HepG2 (cell line): ENCODE measurements at regions not wholly inside any gene's neighbourhood (a gene's known extent, or its start where the extent isn't known, plus 50 kb on each side); places are given as distances from the start of the nearest gene placed in this dataset.

Experiments
- ATAC-seq: fragments of 200-7000 bp; cut with Tn5 transposase; 3 replicates; pipeline ENCODE4 v1.9.1; 2020; ENCODE audit warnings: mild to moderate bottlenecking, moderate library complexity
- BruUV-seq: library from RNA; stranded (reverse); fragments of 400-500 nt; replicated peaks from 2 replicates; lab custom pipeline; 2021; lab: Mats Ljungman, UMichigan
- CTCF ChIA-PET: fragments of 300-600 bp; formaldehyde crosslinking; extraction: SDS; loops from one replicate; lab custom pipeline; 2021; ENCODE audit warnings: low total read pairs, inconsistent platforms, low intra/inter-chr PET ratio; lab: Yijun Ruan, JAX
- POLR2A ChIA-PET: fragments of 350-600 bp; sonication (Branson Sonifier 250); formaldehyde crosslinking; loops from one replicate; lab custom pipeline; 2020; ENCODE audit warnings: antibody characterized with exemption, inconsistent platforms; lab: Yijun Ruan, JAX
- DNase-seq: peaks from one replicate; pipeline ENCODE4 v3.0.0-alpha.2; 2015; ENCODE audit warnings: low spot score
- FAIRE-seq: peaks from 3 replicates; lab custom pipeline; 2011; peaks lifted over from hg19 to GRCh38; lab: Jason Lieb, UNC
- H2AFZ ChIP-seq: one replicate; pipeline ENCODE4 v1.6.1; 2011; ENCODE audit warnings: low read length, inconsistent platforms
- H3K27ac ChIP-seq: fragments of 300-600 bp; 3 replicates; pipeline ENCODE4 v1.8.0; 2011; ENCODE audit warnings: mixed run types, mild to moderate bottlenecking, mixed read lengths, low read length, inconsistent platforms; ENCODE audit not compliant: insufficient read depth; ENCODE audit errors: extremely low read length
- H3K27me3 ChIP-seq, 2 experiments: fragments of 200-600 bp in 1 of 2; 2 replicates in 1 of 2; 3 replicates in 1 of 2; pipeline versions ENCODE4 v1.6.0 to v1.8.0; 2011; ENCODE audit warnings: low read length in 2 of 2, mild to moderate bottlenecking in 2 of 2, moderate library complexity in 2 of 2, inconsistent platforms in 1 of 2; ENCODE audit not compliant: insufficient read depth in 2 of 2, control insufficient read depth in 1 of 2
- H3K36me3 ChIP-seq, 2 experiments: fragments of 200-600 bp in 1 of 2; replicated peaks in 1 of 2; 2 replicates in 1 of 2; 3 replicates in 1 of 2; pipeline versions ENCODE4 v1.5.1 to v1.8.0; 2011; ENCODE audit warnings: low read length in 2 of 2, inconsistent platforms in 1 of 2; ENCODE audit not compliant: insufficient read depth in 2 of 2, control insufficient read depth in 1 of 2
- H3K4me1 ChIP-seq: 2 replicates; pipeline ENCODE4 v1.5.1; 2012; ENCODE audit warnings: low read length, inconsistent platforms; ENCODE audit not compliant: insufficient read depth
- H3K4me2 ChIP-seq: 2 replicates; pipeline ENCODE4 v1.6.0; 2011; ENCODE audit warnings: low read depth, low read length, inconsistent platforms
- H3K4me3 ChIP-seq, 3 experiments: fragments of 200-600 bp in 1 of 3; sonication (generic), shearing (Covaris generic) in 1 of 3; replicated peaks in 1 of 3; 2 replicates each; pipeline ENCODE4 v1.5.1; 2011 to 2016; ENCODE audit warnings: low read length in 3 of 3, inconsistent platforms in 2 of 3, low read depth in 2 of 3, mild to moderate bottlenecking in 2 of 3, control low read depth in 1 of 3, mixed read lengths in 1 of 3; ENCODE audit not compliant: insufficient read depth in 1 of 3
- H3K79me2 ChIP-seq: one replicate; pipeline ENCODE4 v1.6.1; 2011; ENCODE audit warnings: low read length, inconsistent platforms; ENCODE audit not compliant: insufficient read depth
- H3K9ac ChIP-seq: 2 replicates; pipeline ENCODE4 v1.6.0; 2011; ENCODE audit warnings: mild to moderate bottlenecking, low read depth, low read length, inconsistent platforms; ENCODE audit not compliant: insufficient read depth
- H3K9me3 ChIP-seq: 2 replicates; pipeline ENCODE4 v1.5.1; 2012; ENCODE audit warnings: mild to moderate bottlenecking, low read length
- H4K20me1 ChIP-seq: 2 replicates; pipeline ENCODE4 v1.6.0; 2011; ENCODE audit warnings: inconsistent platforms, mild to moderate bottlenecking, low read length, moderate library complexity; ENCODE audit not compliant: insufficient read depth
- ARID3A ChIP-seq: IDR thresholded peaks from 2 replicates; pipeline ENCODE4 v1.6.1; 2012; ENCODE audit warnings: low read depth, low read length, improper control_type of control experiment
- FOSL1 ChIP-seq: sonication (generic); formaldehyde crosslinking; IDR thresholded peaks from 2 replicates; pipeline ENCODE4 v1.9.0; 2021; ENCODE audit warnings: missing genetic modification reagents, borderline replicate concordance
- PCBP1 ChIP-seq: fragments of 200-400 bp; formaldehyde crosslinking; IDR thresholded peaks from 2 replicates; pipeline ENCODE4 v1.6.1; 2017; ENCODE audit warnings: mild to moderate bottlenecking, low read depth, low read length, borderline replicate concordance
- RARG ChIP-seq: sonication (generic); formaldehyde crosslinking; IDR thresholded peaks from 2 replicates; pipeline ENCODE4 v1.4.0; 2020; ENCODE audit warnings: low read depth, mild to moderate bottlenecking, missing genetic modification reagents
- REST ChIP-seq, 2 experiments: IDR thresholded peaks; 2 replicates each; pipeline ENCODE4 v1.6.1; 2011 to 2012; ENCODE audit warnings: low read length in 2 of 2, borderline replicate concordance in 1 of 2, low read depth in 1 of 2, mild to moderate bottlenecking in 1 of 2, moderate library complexity in 1 of 2
- SIN3A ChIP-seq: IDR thresholded peaks from 2 replicates; pipeline ENCODE4 v1.6.1; 2011; ENCODE audit warnings: low read depth, mild to moderate bottlenecking, control low read depth, low read length, borderline replicate concordance
- TEAD3 ChIP-seq: optimal IDR thresholded peaks from 2 replicates; pipeline ENCODE3; 2016; ENCODE audit warnings: borderline replicate concordance
- TSC22D2 ChIP-seq: sonication (generic); formaldehyde crosslinking; IDR thresholded peaks from 2 replicates; pipeline ENCODE4 v1.5.1; 2020; ENCODE audit warnings: missing genetic modification reagents, mild to moderate bottlenecking, borderline replicate concordance
- ZFP82 ChIP-seq: sonication (generic); formaldehyde crosslinking; IDR thresholded peaks from 2 replicates; pipeline ENCODE4 v1.5.1; 2020; ENCODE audit warnings: mild to moderate bottlenecking, missing genetic modification reagents, borderline replicate concordance
- ZNF18 ChIP-seq: sonication (generic); formaldehyde crosslinking; IDR thresholded peaks from 2 replicates; pipeline ENCODE4 v1.8.0; 2022; ENCODE audit warnings: mild to moderate bottlenecking, missing genetic modification reagents; ENCODE audit not compliant: insufficient replicate concordance
- ZNF557 ChIP-seq: sonication (generic); formaldehyde crosslinking; IDR thresholded peaks from 2 replicates; pipeline ENCODE4 v1.4.0; 2020; ENCODE audit warnings: missing genetic modification reagents
- ZNF569 ChIP-seq: sonication (generic); formaldehyde crosslinking; IDR thresholded peaks from 2 replicates; pipeline ENCODE4 v1.5.0; 2020; ENCODE audit warnings: mild to moderate bottlenecking, missing genetic modification reagents, moderate library complexity, borderline replicate concordance
- ZNF572 ChIP-seq: sonication (generic); formaldehyde crosslinking; IDR thresholded peaks from 2 replicates; pipeline ENCODE4 v1.5.1; 2020; ENCODE audit warnings: mild to moderate bottlenecking, missing genetic modification reagents
- ZNF619 ChIP-seq: sonication (generic); formaldehyde crosslinking; IDR thresholded peaks from 2 replicates; pipeline ENCODE4 v1.4.0; 2020; ENCODE audit warnings: mild to moderate bottlenecking, missing genetic modification reagents
- ZNF703 ChIP-seq: sonication (generic); formaldehyde crosslinking; IDR thresholded peaks from 2 replicates; pipeline ENCODE4 v1.5.1; 2020; ENCODE audit warnings: missing genetic modification reagents, mild to moderate bottlenecking, moderate library complexity, borderline replicate concordance
- ZNF800 ChIP-seq: sonication (generic); formaldehyde crosslinking; IDR thresholded peaks from 2 replicates; pipeline ENCODE4 v1.4.0; 2020; ENCODE audit warnings: missing genetic modification reagents
- WGBS: methylation state at CpG from one replicate; pipeline ENCODE4 v1.1.6; 2017; ENCODE audit warnings: low lambda C conversion rate; 5-methylcytosine and 5-hydroxymethylcytosine counted together
- in situ Hi-C: cut with HindIII; loops from 2 replicates; pipeline ENCODE4 v1.10.0; 2017; ENCODE audit warnings: low pct_unique_long_range_greater_than_20kb; ENCODE audit not compliant: extremely low pct_ligation_motif_present
- intact Hi-C: fragments of 100-400 bp; cut with micrococcal nuclease; formaldehyde crosslinking; loops from one replicate; pipeline ENCODE4 v1.10.0; 2022; ENCODE audit not compliant: unreplicated experiment

- no peaks in the 10 kb centered on the region for H3K27me3 ChIP-seq
- H3K79me2 ChIP-seq: no peaks in the 10 kb centered on the region
- POLR2A ChIA-PET: no interaction called here
- FAIRE-seq: no peak
- in situ Hi-C loops (no loop called here), intact Hi-C loops (no loop called here)
- H3K9me3 ChIP-seq: peaks cover 8% of the 10 kb centered on the region; the same call in 1 of the 2 replicates
- H3K36me3 ChIP-seq: no peaks in the 10 kb centered on the region
- DNase-seq: no peak
- no peak overlapping the region for H3K9ac ChIP-seq
- H3K4me1 ChIP-seq: no peaks in the 10 kb centered on the region
- WGBS: 5% methylated on average over 6 of the region's 6 CpGs
- H2AFZ ChIP-seq: no peak overlapping the region
- no TSS peak for BruUV-seq
- no peak overlapping the region for H3K27ac ChIP-seq
- no peak for ATAC-seq
- H4K20me1 ChIP-seq: no peaks in the 10 kb centered on the region
- CTCF ChIA-PET: no interaction called here
- no peak overlapping the region for H3K4me3 ChIP-seq
- H3K4me2 ChIP-seq: no peak overlapping the region
- no peak for TF ChIP-seq FOSL1 (CRISPR knock-in tag)
- no peak for TF ChIP-seq ZNF619 (CRISPR knock-in tag)
- TF ChIP-seq ZNF800 (CRISPR knock-in tag): no peak
- TF ChIP-seq REST (IDR thresholded peaks at IDR 0.05; ENCODE audit: borderline replicate concordance in 1 of 2, low read depth in 1 of 2, low read length in 2 of 2): no peak
- TF ChIP-seq TSC22D2 (CRISPR knock-in tag): no peak
- no peak for TF ChIP-seq ZNF569
- TF ChIP-seq PCBP1: no peak
- no peak for TF ChIP-seq SIN3A
- no peak for TF ChIP-seq ZNF18
- TF ChIP-seq ZNF557: no peak
- TF ChIP-seq RARG: no peak
- TF ChIP-seq ZFP82 (CRISPR knock-in tag): no peak
- no peak for TF ChIP-seq ZNF703 (CRISPR knock-in tag)
- no peak for TF ChIP-seq ZNF572 (CRISPR knock-in tag)
- TF ChIP-seq ARID3A: no peak
- no peak for TF ChIP-seq TEAD3 (CRISPR knock-in tag)
Observed at GRCh38 chr10:16182144-16182543, 254.7 kb upstream of the PTER start.
